Neural progenitor cell (in vitro differentiated cells): ENCODE measurements at regions not wholly inside any gene's neighbourhood (a gene's known extent, or its start where the extent isn't known, plus 50 kb on each side); places are given as distances from the start of the nearest gene placed in this dataset.

ENCODE experiments used
- DNase-seq: peaks from one replicate; pipeline ENCODE4 v3.0.0-alpha.2; 2016; ENCODE audit warnings: low spot score
- H2AFZ ChIP-seq: fragments of 200-600 bp; sonication (generic); replicated peaks from 2 replicates; pipeline ENCODE4 v1.6.1; 2016; ENCODE audit warnings: antibody characterized with exemption
- H3F3A ChIP-seq: fragments of 200-600 bp; sonication (generic); 2 replicates; pipeline ENCODE4 v1.6.1; 2016; ENCODE audit warnings: antibody characterized with exemption, low read depth
- H3K27ac ChIP-seq: fragments of 200-600 bp; sonication (generic); 2 replicates; pipeline ENCODE4 v1.5.1; 2016; ENCODE audit warnings: mild to moderate bottlenecking
- H3K27me3 ChIP-seq: fragments of 200-600 bp; sonication (generic); 2 replicates; pipeline ENCODE4 v1.6.1; 2016; ENCODE audit warnings: mild to moderate bottlenecking, moderate library complexity
- H3K36me3 ChIP-seq: fragments of 200-600 bp; sonication (generic); 2 replicates; pipeline ENCODE4 v1.5.1; 2016
- H3K4me1 ChIP-seq: fragments of 200-600 bp; sonication (generic); 2 replicates; pipeline ENCODE4 v1.6.1; 2016; ENCODE audit warnings: mixed run types
- H3K4me2 ChIP-seq: fragments of 200-600 bp; sonication (generic); 2 replicates; pipeline ENCODE4 v1.6.1; 2016
- H3K4me3 ChIP-seq: fragments of 200-600 bp; sonication (generic); 2 replicates; pipeline ENCODE4 v1.5.1; 2016
- H3K79me2 ChIP-seq: fragments of 200-600 bp; sonication (generic); 2 replicates; pipeline ENCODE4 v1.6.1; 2016; ENCODE audit warnings: low read depth
- H3K9ac ChIP-seq: fragments of 200-600 bp; sonication (generic); 2 replicates; pipeline ENCODE4 v1.6.1; 2016
- H3K9me3 ChIP-seq: fragments of 200-600 bp; sonication (generic); 2 replicates; pipeline ENCODE4 v1.5.1; 2016; ENCODE audit warnings: low read depth
- H4K20me1 ChIP-seq: fragments of 200-600 bp; sonication (generic); 2 replicates; pipeline ENCODE4 v1.6.1; 2016; ENCODE audit warnings: low read depth
- H3K27ac Mint-ChIP-seq: 3 replicates; pipeline ENCODE4 v1.8.0; 2021; ENCODE audit warnings: mixed read lengths
- H3K27me3 Mint-ChIP-seq: 2 replicates; pipeline ENCODE4 v1.8.0; 2022; ENCODE audit warnings: low read depth, mild to moderate bottlenecking, inconsistent platforms, moderate library complexity, mixed read lengths; ENCODE audit not compliant: insufficient read depth
- H3K36me3 Mint-ChIP-seq: 3 replicates; pipeline ENCODE4 v1.8.0; 2021; ENCODE audit warnings: mixed read lengths
- H3K4me1 Mint-ChIP-seq: 3 replicates; pipeline ENCODE4 v1.8.0; 2021; ENCODE audit warnings: mixed read lengths
- H3K4me3 Mint-ChIP-seq: 3 replicates; pipeline ENCODE4 v1.8.0; 2021; ENCODE audit warnings: mild to moderate bottlenecking, moderate library complexity, mixed read lengths
- H3K9me3 Mint-ChIP-seq: 3 replicates; pipeline ENCODE4 v1.8.0; 2020; ENCODE audit warnings: mixed read lengths
- CTCF ChIP-seq: fragments of 200-600 bp; sonication (generic); IDR thresholded peaks from 2 replicates; pipeline ENCODE4 v1.5.1; 2017; ENCODE audit warnings: antibody characterized with exemption, mild to moderate bottlenecking
- EZH2 ChIP-seq: fragments of 200-600 bp; sonication (generic); IDR thresholded peaks from 2 replicates; pipeline ENCODE4 v1.6.1; 2017; ENCODE audit warnings: antibody characterized with exemption, mild to moderate bottlenecking, moderate library complexity
- EZH2phosphoT487 ChIP-seq: fragments of 200-600 bp; sonication (generic); IDR thresholded peaks from 2 replicates; pipeline ENCODE4 v1.6.1; 2017; ENCODE audit warnings: antibody characterized with exemption

- H3K9me3 Mint-ChIP-seq = no peaks in the 10 kb centered on the region
- H3K4me3 ChIP-seq = no peak overlapping the region
- no peak overlapping the region for H3K4me3 Mint-ChIP-seq
- no peak overlapping the region for H2AFZ ChIP-seq
- no peaks in the 10 kb centered on the region for H3K36me3 Mint-ChIP-seq
- no peaks in the 10 kb centered on the region for H3K27me3 ChIP-seq
- no peaks in the 10 kb centered on the region for H3K9me3 ChIP-seq
- H3F3A ChIP-seq = no peaks in the 10 kb centered on the region
- peaks cover 10% of the 10 kb centered on the region for H3K4me1 ChIP-seq
- H3K27ac ChIP-seq = no peak overlapping the region
- peaks cover 5% of the 10 kb centered on the region for H3K4me1 Mint-ChIP-seq
- no peaks in the 10 kb centered on the region for H3K79me2 ChIP-seq
- H3K27ac Mint-ChIP-seq = no peak overlapping the region
- H3K4me2 ChIP-seq = peak overlapping the region; percentile 17
- H3K27me3 Mint-ChIP-seq = peaks cover under 1% of the 10 kb centered on the region
- H3K36me3 ChIP-seq = no peaks in the 10 kb centered on the region
- peak; percentile 2 for DNase-seq
- H3K9ac ChIP-seq = no peak overlapping the region
- TF ChIP-seq EZH2phosphoT487 = no peak
- no peak for TF ChIP-seq EZH2
- TF ChIP-seq CTCF = no peak
- no peaks in the 10 kb centered on the region for H4K20me1 ChIP-seq
Observed at GRCh38 chr1:63248216-63248615, 74.2 kb upstream of the FOXD3 start.

DNA sequence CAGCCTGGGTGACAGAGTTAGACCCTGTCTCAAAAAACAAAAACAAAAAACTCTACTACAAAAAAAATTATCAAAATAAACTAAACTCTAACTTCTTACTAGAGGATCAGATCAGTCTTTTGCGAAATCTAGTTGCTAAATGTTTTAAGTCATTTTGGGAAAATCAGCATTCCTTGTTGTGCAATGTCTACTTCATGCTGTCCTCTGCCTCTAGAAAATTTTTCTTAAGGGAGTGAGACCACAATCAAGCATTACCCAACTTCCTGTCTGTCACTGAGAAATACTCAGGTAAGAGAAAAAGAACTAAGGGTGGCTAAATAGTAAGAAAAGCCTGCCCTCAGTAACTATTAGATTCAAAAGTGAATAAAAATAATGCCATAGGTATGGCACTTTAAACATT lies 67.2 kb upstream of the FOXD3 start:
- Histone ChIP-seq H3K4me1 (no peaks in the 10 kb centered on the region), H3K36me3 (no peaks in the 10 kb centered on the region), H4K20me1 (no peaks in the 10 kb centered on the region), H3K9me3 (no peaks in the 10 kb centered on the region), H3K79me2 (no peaks in the 10 kb centered on the region), H3K4me3 (no peak overlapping the region), H3K9ac (no peak overlapping the region), H3K27ac (no peak overlapping the region), H2AFZ (no peak overlapping the region), H3F3A (no peaks in the 10 kb centered on the region), H3K27me3 (no peaks in the 10 kb centered on the region), H3K4me2 (no peak overlapping the region)
- no peak for DNase-seq
- no peaks in the 10 kb centered on the region for H3K36me3 Mint-ChIP-seq
- H3K9me3 Mint-ChIP-seq = no peaks in the 10 kb centered on the region
- no peak overlapping the region for H3K27ac Mint-ChIP-seq
- no peak overlapping the region for H3K4me3 Mint-ChIP-seq
- TF ChIP-seq EZH2 (no peak), EZH2phosphoT487 (no peak), CTCF (no peak)
- H3K27me3 Mint-ChIP-seq = peaks cover 7% of the 10 kb centered on the region
- H3K4me1 Mint-ChIP-seq = no peaks in the 10 kb centered on the region

GRCh38 chr1:63261736-63262458 lies 60.5 kb upstream of the FOXD3 start:
- H3K4me1 Mint-ChIP-seq = peaks cover 5% of the 10 kb centered on the region
- no peaks in the 10 kb centered on the region for H4K20me1 ChIP-seq
- H3K4me2 ChIP-seq = no peak overlapping the region
- H2AFZ ChIP-seq = no peak overlapping the region
- no peaks in the 10 kb centered on the region for H3F3A ChIP-seq
- peaks cover 4% of the 10 kb centered on the region for H3K27me3 Mint-ChIP-seq
- no peak overlapping the region for H3K9ac ChIP-seq
- H3K4me1 ChIP-seq = no peaks in the 10 kb centered on the region
- no peak for DNase-seq
- no peaks in the 10 kb centered on the region for H3K79me2 ChIP-seq
- no peaks in the 10 kb centered on the region for H3K27me3 ChIP-seq
- no peaks in the 10 kb centered on the region for H3K36me3 ChIP-seq
- H3K36me3 Mint-ChIP-seq = no peaks in the 10 kb centered on the region
- no peak overlapping the region for H3K27ac Mint-ChIP-seq
- H3K9me3 Mint-ChIP-seq = no peaks in the 10 kb centered on the region
- no peak for TF ChIP-seq EZH2phosphoT487
- TF ChIP-seq EZH2 = no peak
- TF ChIP-seq CTCF = no peak
- no peaks in the 10 kb centered on the region for H3K9me3 ChIP-seq
- H3K4me3 ChIP-seq = no peak overlapping the region
- no peak overlapping the region for H3K27ac ChIP-seq
- H3K4me3 Mint-ChIP-seq = no peak overlapping the region
